ENCODE measurements at regions not wholly inside any gene's neighbourhood (a gene's known extent, or its start where the extent isn't known, plus 50 kb on each side); places are given as distances from the start of the nearest gene placed in this dataset.

- Histone ChIP-seq H3K27me3 (ENCODE audit: control insufficient read depth, insufficient read depth, low read length) (no peaks in the 10 kb centered on the region), H3K27ac (ENCODE audit: low read length) (no peak overlapping the region), H3K4me1 (ENCODE audit: control insufficient read depth, insufficient read depth, low read length) (no peaks in the 10 kb centered on the region), H3K36me3 (ENCODE audit: control insufficient read depth, insufficient read depth, low read length) (no peaks in the 10 kb centered on the region), H3K4me3 (ENCODE audit: low read depth in 2 of 2, low read length in 2 of 2) (no peak overlapping the region), H3K9me3 (ENCODE audit: control insufficient read depth, insufficient read depth, low read depth, low read length) (no peaks in the 10 kb centered on the region)
- no TSS peak for BruUV-seq (replicated peaks)
- DNase-seq (ENCODE audit: low read depth, low spot score) (no peak), ATAC-seq (no peak)
- ChIA-PET CTCF (no interaction called here), POLR2A (no interaction called here)
- intact Hi-C loops (cut with micrococcal nuclease; ENCODE audit: unreplicated experiment) (no loop called here), in situ Hi-C loops (cut with HindIII; ENCODE audit: low pct_unique_long_range_greater_than_20kb, low sequenced_read_pairs) (no loop called here)
- TF ChIP-seq TCF7L2 (IDR thresholded peaks at IDR 0.05; ENCODE audit: low read depth, low read length) (no peak), SIN3A (IDR thresholded peaks at IDR 0.05; ENCODE audit: borderline replicate concordance, insufficient read depth, low read depth, low read length) (no peak)
Observed at GRCh38 chr1:239835946-239836440, 255.7 kb upstream of the FMN2 start.

GRCh38 chr1:239840336-239840735 lies 251.3 kb upstream of the FMN2 start:
- DNase-seq (ENCODE audit: low read depth, low spot score) (no peak), ATAC-seq (no peak)
- in situ Hi-C loops (cut with HindIII; ENCODE audit: low pct_unique_long_range_greater_than_20kb, low sequenced_read_pairs), result no loop called here
- H3K27ac ChIP-seq (ENCODE audit: low read length), result no peak overlapping the region
- no peak for TF ChIP-seq POLR2AphosphoS5 (IDR thresholded peaks at IDR 0.05; ENCODE audit: low read depth, low read length)
- no peak for TF ChIP-seq CTCF (IDR thresholded peaks at IDR 0.05)
- no peak for TF ChIP-seq SIN3A (IDR thresholded peaks at IDR 0.05; ENCODE audit: borderline replicate concordance, insufficient read depth, low read depth, low read length)
- TF ChIP-seq REST (IDR thresholded peaks at IDR 0.05; ENCODE audit: insufficient read depth in 1 of 2, low read depth in 2 of 2, low read length in 1 of 2), result no peak
- TF ChIP-seq TCF7L2 (IDR thresholded peaks at IDR 0.05; ENCODE audit: low read depth, low read length), result no peak
- ChIA-PET CTCF (no interaction called here), POLR2A (no interaction called here)
- H3K4me1 ChIP-seq (ENCODE audit: control insufficient read depth, insufficient read depth, low read length), result no peaks in the 10 kb centered on the region
- H3K36me3 ChIP-seq (ENCODE audit: control insufficient read depth, insufficient read depth, low read length), result no peaks in the 10 kb centered on the region
- intact Hi-C loops (cut with micrococcal nuclease; ENCODE audit: unreplicated experiment), result no loop called here
- BruUV-seq (replicated peaks), result no TSS peak
- no peaks in the 10 kb centered on the region for H3K27me3 ChIP-seq (ENCODE audit: control insufficient read depth, insufficient read depth, low read length)
- no peak overlapping the region for H3K4me3 ChIP-seq (ENCODE audit: low read depth in 2 of 2, low read length in 2 of 2)
- H3K9me3 ChIP-seq (ENCODE audit: control insufficient read depth, insufficient read depth, low read depth, low read length), result no peaks in the 10 kb centered on the region

- CTCF ChIA-PET, result no interaction called here
- intact Hi-C loops (cut with micrococcal nuclease; ENCODE audit: unreplicated experiment), result no loop called here
- Histone ChIP-seq H3K4me3 (ENCODE audit: low read depth in 2 of 2, low read length in 2 of 2) (no peak overlapping the region), H3K4me1 (ENCODE audit: control insufficient read depth, insufficient read depth, low read length) (no peaks in the 10 kb centered on the region), H3K36me3 (ENCODE audit: control insufficient read depth, insufficient read depth, low read length) (no peaks in the 10 kb centered on the region), H3K27ac (ENCODE audit: low read length) (no peak overlapping the region), H3K27me3 (ENCODE audit: control insufficient read depth, insufficient read depth, low read length) (no peaks in the 10 kb centered on the region), H3K9me3 (ENCODE audit: control insufficient read depth, insufficient read depth, low read depth, low read length) (no peaks in the 10 kb centered on the region)
- TF ChIP-seq POLR2AphosphoS5 (IDR thresholded peaks at IDR 0.05; ENCODE audit: low read depth, low read length) (no peak), TCF7L2 (IDR thresholded peaks at IDR 0.05; ENCODE audit: low read depth, low read length) (no peak), REST (IDR thresholded peaks at IDR 0.05; ENCODE audit: insufficient read depth in 1 of 2, low read depth in 2 of 2, low read length in 1 of 2) (no peak), CTCF (IDR thresholded peaks at IDR 0.05) (no peak), SIN3A (IDR thresholded peaks at IDR 0.05; ENCODE audit: borderline replicate concordance, insufficient read depth, low read depth, low read length) (no peak)
- DNase-seq (ENCODE audit: low read depth, low spot score) (no peak), ATAC-seq (no peak)
- in situ Hi-C loops (cut with HindIII; ENCODE audit: low pct_unique_long_range_greater_than_20kb, low sequenced_read_pairs), result no loop called here
- BruUV-seq (replicated peaks), result no TSS peak
- POLR2A ChIA-PET, result no interaction called here
Observed at GRCh38 chr1:239840790-239841189, 250.9 kb upstream of the FMN2 start.
